Spleen (tissue), 11 donors: ENCODE measurements at regions not wholly inside any gene's neighbourhood (a gene's known extent, or its start where the extent isn't known, plus 50 kb on each side); places are given as distances from the start of the nearest gene placed in this dataset.

ENCODE experiments used
- DNase-seq: peaks from one replicate; pipeline ENCODE4 v3.0.0-alpha.2; 2020
- H3K27ac ChIP-seq, 8 donors: fragments of 200-600 bp; sonication (generic) in 7 of 8; 1 replicate in 4 of 8; 2 replicates in 4 of 8; pipeline versions ENCODE4 v1.5.0 to v1.8.0; 2016 to 2021; ENCODE audit warnings: inconsistent platforms in 4 of 8, mild to moderate bottlenecking in 4 of 8, moderate library complexity in 1 of 8
- H3K27me3 ChIP-seq, 7 donors: fragments of 200-600 bp; sonication (generic) in 6 of 7; replicated peaks in 1 of 7; 1 replicate in 4 of 7; 2 replicates in 3 of 7; pipeline versions ENCODE4 v1.5.0 to v1.8.0; 2016 to 2021; ENCODE audit warnings: inconsistent platforms in 3 of 7, mild to moderate bottlenecking in 1 of 7
- H3K36me3 ChIP-seq, 6 donors: fragments of 200-600 bp; sonication (generic) in 5 of 6; 1 replicate in 4 of 6; 2 replicates in 2 of 6; pipeline versions ENCODE4 v1.5.0 to v1.8.0; 2016 to 2021; ENCODE audit warnings: inconsistent platforms in 2 of 6
- H3K4me1 ChIP-seq, 6 donors: fragments of 200-600 bp; sonication (generic) in 5 of 6; 1 replicate in 3 of 6; 2 replicates in 3 of 6; pipeline versions ENCODE4 v1.5.0 to v1.8.0; 2016 to 2021; ENCODE audit warnings: inconsistent platforms in 3 of 6
- H3K4me3 ChIP-seq, 8 donors: fragments of 200-600 bp; sonication (generic) in 7 of 8; 1 replicate in 4 of 8; 2 replicates in 4 of 8; pipeline versions ENCODE4 v1.5.0 to v1.8.0; 2016 to 2021; ENCODE audit warnings: inconsistent platforms in 4 of 8, mild to moderate bottlenecking in 4 of 8, moderate library complexity in 2 of 8
- H3K9me3 ChIP-seq, 8 donors: fragments of 200-600 bp; sonication (generic) in 7 of 8; 1 replicate in 4 of 8; 2 replicates in 4 of 8; pipeline versions ENCODE4 v1.5.0 to v1.8.0; 2016 to 2021; ENCODE audit warnings: inconsistent platforms in 4 of 8
- CTCF ChIP-seq, 11 experiments: fragments of 200-600 bp in 7 of 11; fragments of 450-650 bp in 4 of 11; sonication (generic) in 4 of 11; IDR thresholded peaks in 8 of 11; conservative IDR thresholded peaks in 3 of 11; 1 replicate in 7 of 11; 2 replicates in 4 of 11; pipeline versions ENCODE4 v1.4.0 to v1.8.0; 2016 to 2021; ENCODE audit warnings: antibody characterized with exemption in 11 of 11, inconsistent platforms in 4 of 11, mild to moderate bottlenecking in 1 of 11
- POLR2A ChIP-seq, 3 donors: fragments of 450-650 bp; IDR thresholded peaks; one replicate each; pipeline ENCODE4 v1.5.1; 2017; ENCODE audit warnings: antibody characterized with exemption in 3 of 3, mild to moderate bottlenecking in 1 of 3
- POLR2AphosphoS5 ChIP-seq, 3 donors: sonication (generic); formaldehyde crosslinking; IDR thresholded peaks; one replicate each; pipeline ENCODE4 v1.5.1; 2017; ENCODE audit warnings: antibody characterized with exemption in 3 of 3
- WGBS, 5 donors: extraction: QIAGEN DNeasy Blood & Tissue Kit in 3 of 5; methylation state at CpG; one replicate each; pipeline versions ENCODE4 v1.1.5 to v1.1.7; 2013 to 2018; 5-methylcytosine and 5-hydroxymethylcytosine counted together
- intact Hi-C: fragments of 100-400 bp; cut with DNase I; formaldehyde crosslinking; loops from one replicate; pipeline ENCODE4 v1.15.0; 2023; ENCODE audit warnings: low total_unique reads
- donor health status: healthy with polysubstance abuse.
- donor health status: DM: no; HTN: no; CAD: no; lungs with moderate emphysema.
- donor health status: DM: no; HTN: no; CAD: no.
- donor health status: Bipolar disorder and iron deficiency.
- donor health status: healthy.
- donor health status: DM: no; HTN: no; CAD: no.
- donor health status: DM: yes; HTN: yes; CAD: no.

DNA sequence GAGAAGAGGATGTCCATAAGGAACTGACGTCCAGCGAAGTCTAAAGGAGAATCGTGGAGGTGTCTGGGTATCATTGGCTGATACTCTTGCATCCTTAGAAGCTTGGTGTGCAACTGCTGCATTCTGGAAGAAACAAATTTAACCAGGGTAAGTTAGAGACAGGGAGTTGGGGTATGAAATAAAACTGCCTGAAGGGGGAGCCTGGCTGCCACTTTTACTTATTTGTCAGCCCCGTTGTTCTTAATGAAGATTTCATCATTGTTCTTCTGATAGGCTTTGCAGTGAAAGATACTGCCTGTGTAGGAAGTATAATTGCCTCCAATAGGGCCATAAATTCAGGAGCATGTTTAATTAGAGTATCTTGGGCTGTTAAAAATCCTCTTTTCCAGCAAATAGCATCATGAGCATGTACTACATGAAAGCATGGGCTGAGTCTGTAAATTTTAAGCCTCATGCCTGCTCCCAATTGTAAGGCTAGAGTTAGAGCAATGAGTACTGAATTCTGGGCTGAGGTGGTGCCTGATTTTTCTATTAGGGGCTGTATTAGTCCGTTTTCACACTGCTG is 1264.5 kb upstream of the ACO1 start:
- TF ChIP-seq POLR2A (IDR thresholded peaks at IDR 0.05) = no peak
- TF ChIP-seq CTCF (IDR thresholded peaks at IDR 0.05 in 8 of 11, conservative IDR thresholded peaks at IDR 0.05 in 3 of 11) = peak; percentile 25 to 72 (median 56)
- H3K36me3 ChIP-seq = no peaks in the 10 kb centered on the region
- H3K9me3 ChIP-seq = no peaks in the 10 kb centered on the region
- no peaks in the 10 kb centered on the region for H3K4me1 ChIP-seq
- no peak overlapping the region for H3K27ac ChIP-seq
- intact Hi-C loops = loop anchor here (10.0 kb wide), 2 partner anchors 1135 to 1235 kb away; no protein-coding TSS in a partner anchor
- 43 to 49% (median 44%) methylated on average over 5 of the region's 5 CpGs for WGBS, 5 donors
- no peak for DNase-seq
- H3K27me3 ChIP-seq = no peaks in the 10 kb centered on the region
- no peak overlapping the region for H3K4me3 ChIP-seq

GRCh38 chr9:31124389-31124788 is 1260.1 kb upstream of the ACO1 start:
- WGBS, 5 donors = 42 to 65% (median 61%) methylated on average over 1 of the region's 1 CpG
- no peak overlapping the region for H3K4me3 ChIP-seq
- no peaks in the 10 kb centered on the region for H3K27me3 ChIP-seq
- H3K9me3 ChIP-seq = no peaks in the 10 kb centered on the region
- H3K4me1 ChIP-seq = no peaks in the 10 kb centered on the region
- intact Hi-C loops = loop anchor here (10.0 kb wide), 1 partner anchor 1130 kb away; no protein-coding TSS in a partner anchor
- H3K27ac ChIP-seq = no peak overlapping the region
- TF ChIP-seq CTCF (IDR thresholded peaks at IDR 0.05 in 8 of 11, conservative IDR thresholded peaks at IDR 0.05 in 3 of 11) (no peak), POLR2A (IDR thresholded peaks at IDR 0.05) (no peak), POLR2AphosphoS5 (IDR thresholded peaks at IDR 0.05) (no peak)
- DNase-seq = no peak
- H3K36me3 ChIP-seq = no peaks in the 10 kb centered on the region

DNA sequence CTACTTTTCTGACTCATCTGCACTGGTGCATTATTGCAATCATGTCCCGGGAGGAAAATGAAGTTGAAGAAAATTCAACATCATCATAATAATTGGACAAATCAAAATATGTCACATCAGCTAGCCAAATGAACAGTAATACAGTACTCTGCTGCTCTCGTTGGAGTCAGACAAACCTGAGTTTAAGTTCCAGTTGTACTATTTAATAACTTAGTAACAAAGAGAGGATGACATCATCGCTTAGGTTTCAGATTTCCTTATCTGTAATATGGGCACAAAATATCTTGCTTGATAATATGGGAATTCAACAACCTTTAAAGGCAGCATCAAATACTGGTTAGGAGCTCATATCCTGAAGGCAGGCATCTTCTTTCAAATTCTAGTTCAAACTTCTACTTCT is 1248.9 kb upstream of the ACO1 start:
- Histone ChIP-seq H3K36me3 (no peaks in the 10 kb centered on the region), H3K27ac (no peak overlapping the region), H3K4me1 (no peaks in the 10 kb centered on the region), H3K4me3 (no peak overlapping the region), H3K27me3 (no peaks in the 10 kb centered on the region), H3K9me3 (no peaks in the 10 kb centered on the region)
- no peak for TF ChIP-seq POLR2A (IDR thresholded peaks at IDR 0.05)
- TF ChIP-seq CTCF (IDR thresholded peaks at IDR 0.05 in 8 of 11, conservative IDR thresholded peaks at IDR 0.05 in 3 of 11) = no peak
- no peak for TF ChIP-seq POLR2AphosphoS5 (IDR thresholded peaks at IDR 0.05)
- intact Hi-C loops = no loop called here
- DNase-seq = no peak
- WGBS, 5 donors = 78 to 93% (median 91%) methylated on average over 3 of the region's 3 CpGs

- no peak for DNase-seq
- Histone ChIP-seq H3K4me1 (no peaks in the 10 kb centered on the region), H3K4me3 (no peak overlapping the region), H3K27ac (no peak overlapping the region), H3K36me3 (no peaks in the 10 kb centered on the region), H3K9me3 (no peaks in the 10 kb centered on the region), H3K27me3 (no peaks in the 10 kb centered on the region)
- 80 to 95% (median 85%) methylated on average over 2 of the region's 2 CpGs for WGBS, 5 donors
- TF ChIP-seq CTCF (IDR thresholded peaks at IDR 0.05 in 8 of 11, conservative IDR thresholded peaks at IDR 0.05 in 3 of 11) (no peak), POLR2A (IDR thresholded peaks at IDR 0.05) (no peak), POLR2AphosphoS5 (IDR thresholded peaks at IDR 0.05) (no peak)
- intact Hi-C loops = no loop called here
These were observed 1247.9 kb upstream of the ACO1 start for GRCh38 chr9:31136524-31136923.
